ENCODE measurements at regions not wholly inside any gene's neighbourhood (a gene's known extent, or its start where the extent isn't known, plus 50 kb on each side); places are given as distances from the start of the nearest gene placed in this dataset.

DNA sequence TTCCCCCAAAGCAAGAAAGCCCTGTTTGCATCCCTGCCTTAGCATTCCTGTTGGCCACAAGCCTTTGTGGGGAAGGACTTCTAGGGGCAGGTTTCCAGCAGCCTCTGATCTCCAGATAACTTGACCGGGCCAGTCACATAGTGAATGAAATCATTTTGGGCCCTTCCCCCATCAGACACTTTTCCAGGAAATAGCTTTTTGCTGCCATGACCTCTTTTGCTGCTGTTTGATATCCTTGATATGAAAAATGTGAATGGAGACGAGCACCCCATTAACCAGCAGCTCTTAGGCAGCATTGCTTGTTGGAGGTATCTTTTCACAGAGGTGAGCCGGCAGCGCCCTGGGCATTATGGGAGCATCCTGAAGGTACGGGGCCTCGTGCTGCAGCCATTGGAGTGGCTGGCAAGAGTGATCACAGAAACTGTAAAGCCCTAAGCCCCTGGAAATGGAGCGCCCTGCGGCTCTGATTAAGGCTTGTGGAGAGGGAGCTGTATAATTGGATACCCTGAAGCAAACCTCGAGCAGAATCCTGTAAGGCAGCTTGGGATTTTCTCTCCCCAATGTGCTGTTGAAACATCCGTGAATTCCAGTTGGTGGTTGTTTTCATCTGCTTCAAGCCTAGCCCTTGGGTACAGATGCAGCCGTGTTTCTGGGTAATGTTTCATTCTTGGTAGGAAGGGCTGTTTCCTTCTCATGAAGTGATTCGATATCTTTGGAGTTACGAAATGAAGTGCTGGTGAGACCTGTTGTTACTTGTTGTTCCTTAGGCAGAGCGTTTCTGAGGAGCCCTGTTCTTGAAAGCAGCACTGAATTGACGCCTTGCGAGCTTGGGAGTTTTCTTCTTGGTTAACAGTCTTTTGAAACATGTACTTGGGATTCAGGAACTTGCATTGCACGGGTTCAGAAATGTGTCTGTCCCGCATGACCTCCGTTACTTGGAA lies 179.0 kb downstream of the PTEN start:
- no peak for TF ChIP-seq ZFX (IDR thresholded peaks at IDR 0.05; ENCODE audit: borderline replicate concordance)
- TF ChIP-seq, protein P1, sequence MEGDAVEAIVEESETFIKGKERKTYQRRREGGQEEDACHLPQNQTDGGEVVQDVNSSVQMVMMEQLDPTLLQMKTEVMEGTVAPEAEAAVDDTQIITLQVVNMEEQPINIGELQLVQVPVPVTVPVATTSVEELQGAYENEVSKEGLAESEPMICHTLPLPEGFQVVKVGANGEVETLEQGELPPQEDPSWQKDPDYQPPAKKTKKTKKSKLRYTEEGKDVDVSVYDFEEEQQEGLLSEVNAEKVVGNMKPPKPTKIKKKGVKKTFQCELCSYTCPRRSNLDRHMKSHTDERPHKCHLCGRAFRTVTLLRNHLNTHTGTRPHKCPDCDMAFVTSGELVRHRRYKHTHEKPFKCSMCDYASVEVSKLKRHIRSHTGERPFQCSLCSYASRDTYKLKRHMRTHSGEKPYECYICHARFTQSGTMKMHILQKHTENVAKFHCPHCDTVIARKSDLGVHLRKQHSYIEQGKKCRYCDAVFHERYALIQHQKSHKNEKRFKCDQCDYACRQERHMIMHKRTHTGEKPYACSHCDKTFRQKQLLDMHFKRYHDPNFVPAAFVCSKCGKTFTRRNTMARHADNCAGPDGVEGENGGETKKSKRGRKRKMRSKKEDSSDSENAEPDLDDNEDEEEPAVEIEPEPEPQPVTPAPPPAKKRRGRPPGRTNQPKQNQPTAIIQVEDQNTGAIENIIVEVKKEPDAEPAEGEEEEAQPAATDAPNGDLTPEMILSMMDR (IDR thresholded peaks at IDR 0.05), result no peak
- H3K27ac ChIP-seq, result no peak overlapping the region

DNA sequence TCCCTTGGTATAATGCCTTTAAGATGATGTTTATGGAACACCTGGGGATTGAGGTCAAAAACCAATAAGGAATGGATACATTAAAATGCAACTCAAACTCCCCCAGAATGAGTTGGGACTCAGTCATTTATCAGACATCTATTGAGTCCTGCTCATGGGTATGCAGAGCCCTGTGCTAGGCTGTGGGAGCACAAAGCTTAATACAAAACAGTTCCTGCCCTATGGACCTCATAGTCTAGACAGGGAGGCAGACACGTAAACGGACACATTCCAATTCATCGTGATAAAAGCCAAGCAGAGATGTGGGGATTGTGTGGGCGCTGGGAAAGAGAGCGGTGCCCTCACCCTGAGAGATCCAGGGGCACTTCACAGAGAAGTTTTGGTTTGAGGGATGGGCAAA lies 181.7 kb downstream of the PTEN start:
- TF ChIP-seq, protein P1 (IDR thresholded peaks at IDR 0.05), result no peak
- no peak for TF ChIP-seq ZFX (IDR thresholded peaks at IDR 0.05; ENCODE audit: borderline replicate concordance)

DNA sequence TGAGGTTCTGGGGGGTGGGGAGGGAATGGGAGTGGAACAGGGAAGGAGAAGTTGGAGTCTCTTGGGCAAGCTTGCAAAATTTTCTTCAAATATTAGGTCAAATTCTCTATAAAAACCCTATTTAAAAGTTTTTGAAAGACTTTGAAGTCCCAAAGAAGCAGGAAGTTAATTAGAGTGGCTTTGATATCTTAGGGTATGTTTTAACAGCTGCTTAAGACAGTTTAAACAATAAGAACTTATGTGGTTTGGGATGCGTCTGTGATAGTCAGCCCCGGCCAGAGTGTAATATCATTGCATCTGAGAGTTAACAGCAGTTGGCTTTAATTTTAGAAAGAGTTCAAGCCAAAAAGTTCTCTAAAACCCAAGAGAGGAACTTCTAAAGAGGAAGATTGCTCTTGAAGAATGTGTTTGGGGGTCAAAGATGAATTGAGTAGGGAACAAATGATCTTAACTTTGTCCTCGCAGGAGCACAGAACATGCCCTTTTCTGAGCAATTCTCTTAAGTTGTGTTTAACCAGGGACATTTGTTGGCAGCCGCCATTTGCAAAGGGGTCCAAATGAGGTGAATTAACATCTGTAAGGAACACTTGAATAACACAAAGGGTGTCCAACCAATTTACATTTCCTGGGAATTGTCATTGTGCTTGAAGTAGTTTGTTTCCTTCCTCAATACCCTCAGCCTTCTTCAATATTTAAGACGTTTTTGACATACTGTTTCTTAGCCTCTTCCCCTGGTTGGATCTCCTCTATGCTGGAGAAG lies 182.4 kb downstream of the PTEN start:
- TF ChIP-seq, protein P1 (IDR thresholded peaks at IDR 0.05), result no peak
- TF ChIP-seq ZFX (IDR thresholded peaks at IDR 0.05; ENCODE audit: borderline replicate concordance), result no peak
- no peak overlapping the region for H3K27ac ChIP-seq

More for the DNA sequence above, 181.7 kb downstream of the PTEN start:
- H3K27ac ChIP-seq, result no peak overlapping the region

DNA sequence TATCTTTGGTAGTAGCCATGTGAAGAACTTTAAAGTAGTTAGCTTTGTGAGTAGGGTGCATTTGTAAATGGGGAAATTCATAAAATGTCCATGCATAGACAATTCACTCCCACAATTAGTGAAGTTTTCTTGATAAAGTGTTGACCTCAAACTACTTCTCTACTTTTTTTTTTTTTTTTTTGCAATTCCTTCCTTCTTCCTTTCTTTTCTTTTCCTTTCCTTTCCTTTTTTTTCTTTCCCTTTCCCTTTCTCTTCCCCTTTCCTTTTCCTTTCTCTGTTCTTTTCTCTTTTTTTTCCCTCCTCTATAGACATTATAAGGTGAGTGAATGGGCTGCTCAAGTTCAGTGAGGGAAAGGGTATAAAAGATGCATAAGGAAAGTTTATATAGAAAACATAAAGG lies 184.2 kb downstream of the PTEN start:
- no peak for TF ChIP-seq ZFX (IDR thresholded peaks at IDR 0.05; ENCODE audit: borderline replicate concordance)
- TF ChIP-seq, protein P1 (IDR thresholded peaks at IDR 0.05), result no peak
- no peak overlapping the region for H3K27ac ChIP-seq

DNA sequence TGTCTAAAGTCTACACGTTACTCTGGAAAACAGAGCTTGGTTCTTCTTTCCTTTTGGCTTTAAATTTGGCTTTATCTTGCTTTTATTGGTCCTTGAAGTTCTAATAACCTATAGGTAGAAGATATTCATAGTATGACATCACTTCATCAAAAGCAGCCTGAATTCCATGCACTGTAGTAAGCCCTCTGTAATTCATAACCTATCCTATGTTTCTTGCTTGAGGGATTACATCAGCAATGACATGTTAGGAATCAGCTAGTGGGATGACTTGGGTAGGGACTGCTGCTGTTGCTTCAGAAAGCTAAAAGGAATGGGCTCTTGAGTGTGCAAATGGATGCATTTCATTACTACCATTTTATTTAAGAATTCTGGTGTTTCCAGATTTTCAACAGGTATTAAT lies 184.9 kb downstream of the PTEN start:
- no peak for TF ChIP-seq ZFX (IDR thresholded peaks at IDR 0.05; ENCODE audit: borderline replicate concordance)
- TF ChIP-seq, protein P1 (IDR thresholded peaks at IDR 0.05), result no peak
- H3K27ac ChIP-seq, result no peak overlapping the region

DNA sequence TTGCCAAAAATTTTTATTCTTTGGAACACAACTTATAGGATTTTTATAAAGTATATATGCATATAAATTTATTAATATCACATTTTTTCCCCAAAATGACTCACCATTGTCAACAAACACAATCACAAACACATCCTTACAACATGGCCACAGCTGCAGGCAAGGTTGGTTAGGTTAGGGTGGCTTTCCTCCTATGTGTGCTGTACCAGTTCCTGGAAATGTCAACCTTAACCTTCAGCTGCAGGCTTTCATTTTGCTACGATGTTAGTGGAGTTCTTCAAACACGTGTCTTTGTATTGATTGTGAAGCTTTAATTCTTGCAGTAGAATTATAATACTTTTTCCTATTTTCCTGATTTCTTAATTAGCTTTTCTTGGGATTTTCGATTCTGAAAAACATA lies 185.8 kb downstream of the PTEN start:
- no peak overlapping the region for H3K27ac ChIP-seq
- TF ChIP-seq ZFX (IDR thresholded peaks at IDR 0.05; ENCODE audit: borderline replicate concordance), result no peak
- TF ChIP-seq, protein P1 (IDR thresholded peaks at IDR 0.05), result no peak

Measured in 22Rv1 (cell line).